ENCODE measurements at regions not wholly inside any gene's neighbourhood (a gene's known extent, or its start where the extent isn't known, plus 50 kb on each side); places are given as distances from the start of the nearest gene placed in this dataset.

DNA sequence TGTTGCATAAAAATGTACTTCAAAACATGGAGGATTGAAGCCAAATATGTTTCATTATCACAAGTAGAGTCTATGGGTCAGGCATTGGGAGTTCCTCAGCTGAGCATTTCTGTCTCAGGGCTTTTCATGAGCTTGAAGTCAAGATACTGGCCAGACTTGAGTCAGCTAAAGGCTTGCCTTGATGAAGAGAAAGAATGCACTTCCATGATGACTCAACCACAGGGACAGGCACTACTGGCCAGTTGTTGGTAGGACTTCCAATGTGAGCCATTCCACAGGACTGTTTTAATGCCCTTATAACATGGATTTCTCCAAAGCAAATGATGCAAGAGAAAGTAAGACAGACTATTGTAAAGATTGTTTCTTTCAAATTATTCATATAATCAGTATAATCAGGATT, 895.6 kb downstream of the RAB28 start:
- Mint-ChIP-seq H3K27ac (ENCODE audit: unreplicated experiment) (no peak overlapping the region), H3K36me3 (ENCODE audit: insufficient read depth, unreplicated experiment) (no peaks in the 10 kb centered on the region), H3K4me3 (ENCODE audit: unreplicated experiment) (no peak overlapping the region), H3K9me3 (ENCODE audit: unreplicated experiment) (no peaks in the 10 kb centered on the region), H3K27me3 (ENCODE audit: insufficient read depth, unreplicated experiment) (no peaks in the 10 kb centered on the region), H3K4me1 (ENCODE audit: low read depth, unreplicated experiment) (no peaks in the 10 kb centered on the region)
- H3K36me3 ChIP-seq (ENCODE audit: control insufficient read depth, insufficient read depth, low read length), result no peaks in the 10 kb centered on the region
- ChIA-PET POLR2A (no interaction called here), CTCF (no interaction called here)
- no peaks in the 10 kb centered on the region for H3K4me1 ChIP-seq
- H3K27me3 ChIP-seq (replicated peaks; ENCODE audit: control insufficient read depth, insufficient read depth, low read length), result no peaks in the 10 kb centered on the region
- H3K4me3 ChIP-seq (ENCODE audit: low read depth, low read length), result no peak overlapping the region
- no peak for DNase-seq
- H3K9me3 ChIP-seq, result no peaks in the 10 kb centered on the region
- intact Hi-C loops (cut with micrococcal nuclease; ENCODE audit: unreplicated experiment), result no loop called here
- TF ChIP-seq, protein P1, sequence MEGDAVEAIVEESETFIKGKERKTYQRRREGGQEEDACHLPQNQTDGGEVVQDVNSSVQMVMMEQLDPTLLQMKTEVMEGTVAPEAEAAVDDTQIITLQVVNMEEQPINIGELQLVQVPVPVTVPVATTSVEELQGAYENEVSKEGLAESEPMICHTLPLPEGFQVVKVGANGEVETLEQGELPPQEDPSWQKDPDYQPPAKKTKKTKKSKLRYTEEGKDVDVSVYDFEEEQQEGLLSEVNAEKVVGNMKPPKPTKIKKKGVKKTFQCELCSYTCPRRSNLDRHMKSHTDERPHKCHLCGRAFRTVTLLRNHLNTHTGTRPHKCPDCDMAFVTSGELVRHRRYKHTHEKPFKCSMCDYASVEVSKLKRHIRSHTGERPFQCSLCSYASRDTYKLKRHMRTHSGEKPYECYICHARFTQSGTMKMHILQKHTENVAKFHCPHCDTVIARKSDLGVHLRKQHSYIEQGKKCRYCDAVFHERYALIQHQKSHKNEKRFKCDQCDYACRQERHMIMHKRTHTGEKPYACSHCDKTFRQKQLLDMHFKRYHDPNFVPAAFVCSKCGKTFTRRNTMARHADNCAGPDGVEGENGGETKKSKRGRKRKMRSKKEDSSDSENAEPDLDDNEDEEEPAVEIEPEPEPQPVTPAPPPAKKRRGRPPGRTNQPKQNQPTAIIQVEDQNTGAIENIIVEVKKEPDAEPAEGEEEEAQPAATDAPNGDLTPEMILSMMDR (IDR thresholded peaks at IDR 0.05; ENCODE audit: insufficient read depth in 1 of 2, low read depth in 1 of 2, low read length in 1 of 2, severe bottlenecking in 1 of 2, unreplicated experiment in 1 of 2), result no peak
- no TSS peak for BruUV-seq (replicated peaks)

DNA sequence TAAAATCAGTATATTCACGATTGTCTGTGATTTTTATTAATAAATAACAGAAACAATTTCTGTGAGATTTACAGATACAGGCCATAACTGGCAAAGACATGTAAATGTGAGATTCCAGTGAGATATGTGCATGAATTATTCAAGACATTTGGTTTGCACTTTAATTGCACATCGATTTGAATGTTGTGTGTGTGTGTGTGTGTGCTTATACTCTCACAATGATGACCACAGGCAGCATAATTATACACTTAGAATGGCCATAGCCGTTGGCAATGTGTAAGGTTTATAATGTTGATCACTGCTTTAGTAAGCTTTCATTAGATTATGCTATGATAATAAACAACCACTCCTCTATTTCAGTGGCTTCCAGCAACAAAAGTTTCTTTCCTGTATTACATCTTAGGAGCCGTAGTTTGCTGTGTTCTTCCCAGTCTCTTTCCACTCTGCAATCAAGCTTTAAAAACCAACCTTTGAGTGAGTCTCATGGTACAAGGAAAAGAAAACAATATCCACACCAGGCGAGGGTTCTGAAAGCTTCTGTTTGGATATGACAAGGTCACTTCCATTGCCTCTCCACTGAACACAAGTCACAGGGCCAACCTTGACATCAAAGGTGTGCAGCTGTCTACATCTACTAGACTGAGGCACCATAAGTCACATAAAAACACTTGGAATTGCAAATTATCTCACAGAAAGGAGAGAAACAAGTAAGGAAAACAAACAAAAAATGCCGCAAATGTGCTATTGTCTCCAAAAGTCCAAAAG, 897.7 kb downstream of the RAB28 start:
- POLR2A ChIA-PET, result no interaction called here
- TF ChIP-seq, protein P1 (IDR thresholded peaks at IDR 0.05; ENCODE audit: insufficient read depth in 1 of 2, low read depth in 1 of 2, low read length in 1 of 2, severe bottlenecking in 1 of 2, unreplicated experiment in 1 of 2), result no peak
- Histone ChIP-seq H3K9me3 (no peaks in the 10 kb centered on the region), H3K4me3 (ENCODE audit: low read depth, low read length) (no peak overlapping the region), H3K4me1 (no peaks in the 10 kb centered on the region), H3K27me3 (replicated peaks; ENCODE audit: control insufficient read depth, insufficient read depth, low read length) (no peaks in the 10 kb centered on the region), H3K36me3 (ENCODE audit: control insufficient read depth, insufficient read depth, low read length) (no peaks in the 10 kb centered on the region)
- peaks cover 3% of the 10 kb centered on the region for H3K27me3 Mint-ChIP-seq (ENCODE audit: insufficient read depth, unreplicated experiment)
- no TSS peak for BruUV-seq (replicated peaks)
- H3K4me1 Mint-ChIP-seq (ENCODE audit: low read depth, unreplicated experiment), result no peaks in the 10 kb centered on the region
- H3K27ac Mint-ChIP-seq (ENCODE audit: unreplicated experiment), result no peak overlapping the region
- no peaks in the 10 kb centered on the region for H3K36me3 Mint-ChIP-seq (ENCODE audit: insufficient read depth, unreplicated experiment)
- DNase-seq, result no peak
- H3K9me3 Mint-ChIP-seq (ENCODE audit: unreplicated experiment), result no peaks in the 10 kb centered on the region
- intact Hi-C loops (cut with micrococcal nuclease; ENCODE audit: unreplicated experiment), result no loop called here
- CTCF ChIA-PET, result no interaction called here
- no peak overlapping the region for H3K4me3 Mint-ChIP-seq (ENCODE audit: unreplicated experiment)

DNA sequence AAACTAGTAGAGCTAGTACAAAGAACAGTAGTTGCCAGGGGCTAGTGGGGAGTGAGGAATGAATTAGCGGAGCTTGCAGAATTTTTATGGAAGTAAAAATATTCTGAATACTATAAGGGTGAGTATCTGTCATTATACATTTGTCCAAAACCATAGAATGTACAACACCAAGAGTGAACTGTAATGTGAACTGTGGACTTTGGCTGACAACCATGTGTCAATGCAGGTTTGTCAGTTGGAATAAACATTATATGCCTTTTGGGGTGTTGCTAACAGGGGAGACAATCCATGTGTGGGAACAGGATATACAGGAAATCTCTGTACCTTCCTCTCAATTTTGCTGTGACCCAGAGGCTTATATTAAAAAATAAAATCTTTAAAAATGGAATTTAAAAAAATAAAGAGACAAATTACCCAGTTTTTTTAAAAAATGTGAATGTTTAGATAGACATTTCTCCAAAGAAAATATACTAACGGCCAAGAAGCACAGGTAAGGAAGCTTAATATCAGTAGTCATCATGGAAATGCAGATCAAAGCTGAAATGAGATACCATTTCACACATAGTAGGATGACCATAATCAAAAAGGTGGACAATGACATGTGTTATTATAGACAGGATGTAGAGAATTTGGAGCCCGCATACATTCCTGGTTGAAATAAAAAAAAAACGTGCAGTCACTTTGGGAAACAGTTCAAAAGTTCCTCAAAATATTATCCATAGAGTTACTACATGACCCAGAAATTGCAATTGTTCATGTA, 899.8 kb downstream of the RAB28 start:
- Histone ChIP-seq H3K4me1 (no peaks in the 10 kb centered on the region), H3K4me3 (ENCODE audit: low read depth, low read length) (no peak overlapping the region), H3K36me3 (ENCODE audit: control insufficient read depth, insufficient read depth, low read length) (no peaks in the 10 kb centered on the region), H3K9me3 (no peaks in the 10 kb centered on the region), H3K27me3 (replicated peaks; ENCODE audit: control insufficient read depth, insufficient read depth, low read length) (no peaks in the 10 kb centered on the region)
- no peak overlapping the region for H3K4me3 Mint-ChIP-seq (ENCODE audit: unreplicated experiment)
- no peaks in the 10 kb centered on the region for H3K9me3 Mint-ChIP-seq (ENCODE audit: unreplicated experiment)
- no peak for DNase-seq
- H3K27me3 Mint-ChIP-seq (ENCODE audit: insufficient read depth, unreplicated experiment), result peaks cover 8% of the 10 kb centered on the region
- no peaks in the 10 kb centered on the region for H3K4me1 Mint-ChIP-seq (ENCODE audit: low read depth, unreplicated experiment)
- TF ChIP-seq, protein P1 (IDR thresholded peaks at IDR 0.05; ENCODE audit: insufficient read depth in 1 of 2, low read depth in 1 of 2, low read length in 1 of 2, severe bottlenecking in 1 of 2, unreplicated experiment in 1 of 2), result no peak
- H3K27ac Mint-ChIP-seq (ENCODE audit: unreplicated experiment), result no peak overlapping the region
- no TSS peak for BruUV-seq (replicated peaks)
- ChIA-PET POLR2A (no interaction called here), CTCF (no interaction called here)
- H3K36me3 Mint-ChIP-seq (ENCODE audit: insufficient read depth, unreplicated experiment), result no peaks in the 10 kb centered on the region
- intact Hi-C loops (cut with micrococcal nuclease; ENCODE audit: unreplicated experiment), result no loop called here

Data from Caco-2 (cell line).